GM23338 (cell line): ENCODE measurements at regions not wholly inside any gene's neighbourhood (a gene's known extent, or its start where the extent isn't known, plus 50 kb on each side); places are given as distances from the start of the nearest gene placed in this dataset.

ENCODE experiments used
- CREB1 ChIP-seq: fragments of 250-450 bp; sonication (Bioruptor Pico); IDR thresholded peaks from 2 replicates; pipeline ENCODE4 v1.5.0; 2020; ENCODE audit warnings: low read depth, mild to moderate bottlenecking, moderate library complexity
- CTCF ChIP-seq, 2 experiments: fragments of 200-600 bp in 1 of 2; sonication (generic) in 1 of 2; conservative IDR thresholded peaks; 2 replicates each; pipeline versions ENCODE4 v1.5.1 to v1.6.1; 2016 to 2017; ENCODE audit warnings: antibody characterized with exemption in 2 of 2, low read depth in 2 of 2, mild to moderate bottlenecking in 2 of 2, moderate library complexity in 1 of 2
- EZH2 ChIP-seq: fragments of 200-600 bp; sonication (generic); IDR thresholded peaks from one replicate; pipeline ENCODE4 v1.8.0; 2017; ENCODE audit warnings: antibody characterized with exemption, mild to moderate bottlenecking, low read depth; ENCODE audit not compliant: unreplicated experiment
- JUNB ChIP-seq: IDR thresholded peaks from one replicate; pipeline ENCODE4 v1.6.1; 2016; ENCODE audit warnings: antibody characterized with exemption; ENCODE audit not compliant: unreplicated experiment
- POLR2AphosphoS5 ChIP-seq: IDR thresholded peaks from 2 replicates; pipeline ENCODE4 v1.6.1; 2016; ENCODE audit warnings: antibody characterized with exemption, low read depth
- REST ChIP-seq: IDR thresholded peaks from one replicate; pipeline ENCODE4 v1.6.1; 2018; ENCODE audit warnings: antibody characterized with exemption; ENCODE audit not compliant: unreplicated experiment

GRCh38 chr12:59429766-59430165 is 166.1 kb upstream of the SLC16A7 start:
- TF ChIP-seq CTCF (conservative IDR thresholded peaks at IDR 0.05; ENCODE audit: low read depth in 2 of 2) (no peak), EZH2 (no peak), JUNB (no peak), CREB1 (CRISPR knock-in tag) (no peak), POLR2AphosphoS5 (no peak), REST (no peak)
